Astrocyte of the hippocampus (primary cell): ENCODE measurements at regions not wholly inside any gene's neighbourhood (a gene's known extent, or its start where the extent isn't known, plus 50 kb on each side); places are given as distances from the start of the nearest gene placed in this dataset.

Source experiments
- DNase-seq: peaks from one replicate; pipeline ENCODE4 v3.0.0; 2011; ENCODE audit warnings: low read depth, low spot score

GRCh38 chr9:109830545-109830944, 50.5 kb downstream of the PALM2AKAP2 start:
- DNase-seq = no peak

GRCh38 chr9:109831998-109832658, 52.1 kb downstream of the PALM2AKAP2 start:
- DNase-seq = no peak

- DNase-seq = no peak
These were observed 54.9 kb downstream of the PALM2AKAP2 start for GRCh38 chr9:109834855-109835254.

GRCh38 chr9:109843641-109844040, 63.6 kb downstream of the PALM2AKAP2 start:
- DNase-seq = peak; percentile 29

- DNase-seq = no peak
These were observed 65.2 kb downstream of the PALM2AKAP2 start for GRCh38 chr9:109845226-109845625.

- no peak for DNase-seq
These were observed 66.8 kb downstream of the PALM2AKAP2 start for GRCh38 chr9:109846776-109847175.

- DNase-seq = no peak
These were observed 72.6 kb downstream of the PALM2AKAP2 start for GRCh38 chr9:109852556-109852955.

GRCh38 chr9:109855540-109855939, 75.5 kb downstream of the PALM2AKAP2 start:
- no peak for DNase-seq

- DNase-seq = peak; percentile 60
These were observed 76.8 kb downstream of the PALM2AKAP2 start for GRCh38 chr9:109856785-109857184.

GRCh38 chr9:109857336-109857735, 77.3 kb downstream of the PALM2AKAP2 start:
- no peak for DNase-seq

GRCh38 chr9:109859447-109859846, 79.4 kb downstream of the PALM2AKAP2 start:
- no peak for DNase-seq

- DNase-seq = no peak
These were observed 80.5 kb downstream of the PALM2AKAP2 start for GRCh38 chr9:109860521-109860920.

- DNase-seq = no peak
These were observed 81.5 kb downstream of the PALM2AKAP2 start for GRCh38 chr9:109861499-109861898.

- no peak for DNase-seq
These were observed 81.9 kb downstream of the PALM2AKAP2 start for GRCh38 chr9:109861918-109862317.

- DNase-seq = no peak
These were observed 82.5 kb downstream of the PALM2AKAP2 start for GRCh38 chr9:109862452-109862851.

- no peak for DNase-seq
These were observed 84.0 kb downstream of the PALM2AKAP2 start for GRCh38 chr9:109863961-109864360.

- DNase-seq = no peak
These were observed 85.5 kb downstream of the PALM2AKAP2 start for GRCh38 chr9:109865521-109865920.

- peak; percentile 79 for DNase-seq
These were observed 88.2 kb downstream of the PALM2AKAP2 start for GRCh38 chr9:109868207-109868606.

GRCh38 chr9:109868722-109869121, 88.7 kb downstream of the PALM2AKAP2 start:
- DNase-seq = no peak

- no peak for DNase-seq
These were observed 90.4 kb downstream of the PALM2AKAP2 start for GRCh38 chr9:109870365-109870764.

GRCh38 chr9:109872901-109873300, 92.9 kb downstream of the PALM2AKAP2 start:
- no peak for DNase-seq

- no peak for DNase-seq
These were observed 95.6 kb downstream of the PALM2AKAP2 start for GRCh38 chr9:109875495-109876129.
